GM21515 (cell line): ENCODE measurements at regions not wholly inside any gene's neighbourhood (a gene's known extent, or its start where the extent isn't known, plus 50 kb on each side); places are given as distances from the start of the nearest gene placed in this dataset.
A peak's percentile ranks its signal among the peaks of the same experiment; 100 is the strongest.
"Not testable (repeated sequence)": the region's sequence is repeated elsewhere in the genome, so short reads cannot be mapped to it uniquely, and the experiment has no call there.

Source experiments
- ATAC-seq: cut with Tn5 transposase; IDR thresholded peaks from one replicate; pipeline ENCODE4 v1.9.1; 2021; ENCODE audit not compliant: unreplicated experiment

- no peak for ATAC-seq
These were observed 708.9 kb upstream of the HS3ST1 start for GRCh38 chr4:12137575-12137974.

GRCh38 chr4:12126474-12126873 lies 697.8 kb upstream of the HS3ST1 start:
- no peak for ATAC-seq

GRCh38 chr4:12124138-12124537 lies 695.4 kb upstream of the HS3ST1 start:
- ATAC-seq = no peak

GRCh38 chr4:12123707-12124106 lies 695.0 kb upstream of the HS3ST1 start:
- ATAC-seq = no peak

GRCh38 chr4:12122316-12122715 lies 693.6 kb upstream of the HS3ST1 start:
- ATAC-seq = no peak

- no peak for ATAC-seq
These were observed 692.3 kb upstream of the HS3ST1 start for GRCh38 chr4:12120968-12121367.

GRCh38 chr4:12118651-12119213 lies 690.0 kb upstream of the HS3ST1 start:
- ATAC-seq = peak; percentile 81

- no peak for ATAC-seq
These were observed 687.4 kb upstream of the HS3ST1 start for GRCh38 chr4:12116009-12116552.

- no peak for ATAC-seq
These were observed 681.9 kb upstream of the HS3ST1 start for GRCh38 chr4:12110627-12111026.

- not testable (repeated sequence) for ATAC-seq
These were observed 680.4 kb upstream of the HS3ST1 start for GRCh38 chr4:12109056-12109455.

GRCh38 chr4:12105519-12105918 lies 676.8 kb upstream of the HS3ST1 start:
- ATAC-seq = no peak

- not testable (repeated sequence) for ATAC-seq
These were observed 661.2 kb upstream of the HS3ST1 start for GRCh38 chr4:12089920-12090319.

GRCh38 chr4:12084690-12085089 lies 656.0 kb upstream of the HS3ST1 start:
- no peak for ATAC-seq

- ATAC-seq = no peak
These were observed 642.6 kb upstream of the HS3ST1 start for GRCh38 chr4:12071316-12071715.

- ATAC-seq = no peak
These were observed 625.3 kb upstream of the HS3ST1 start for GRCh38 chr4:12053966-12054365.

- no peak for ATAC-seq
These were observed 624.9 kb upstream of the HS3ST1 start for GRCh38 chr4:12053556-12053955.

GRCh38 chr4:12050357-12050756 lies 621.7 kb upstream of the HS3ST1 start:
- no peak for ATAC-seq

- no peak for ATAC-seq
These were observed 614.1 kb upstream of the HS3ST1 start for GRCh38 chr4:12042818-12043217.

- no peak for ATAC-seq
These were observed 613.1 kb upstream of the HS3ST1 start for GRCh38 chr4:12041828-12042227.

- ATAC-seq = no peak
These were observed 607.8 kb upstream of the HS3ST1 start for GRCh38 chr4:12036450-12036849.

GRCh38 chr4:12028258-12028657 lies 599.6 kb upstream of the HS3ST1 start:
- ATAC-seq = no peak

- no peak for ATAC-seq
These were observed 593.7 kb upstream of the HS3ST1 start for GRCh38 chr4:12022409-12022808.

- no peak for ATAC-seq
These were observed 588.0 kb upstream of the HS3ST1 start for GRCh38 chr4:12016729-12017128.
